Gastrocnemius medialis (tissue), 4 donors: ENCODE measurements at regions not wholly inside any gene's neighbourhood (a gene's known extent, or its start where the extent isn't known, plus 50 kb on each side); places are given as distances from the start of the nearest gene placed in this dataset.

ENCODE experiments used
- ATAC-seq, 2 donors: fragments of 150-250 bp; one replicate each; pipeline ENCODE4 v1.9.1; 2016
- DNase-seq, 2 donors: peaks; one replicate each; pipeline ENCODE4 v3.0.0-alpha.2; 2019
- H3K27ac ChIP-seq, 4 donors: fragments of 200-600 bp; sonication (generic); 1 replicate in 1 of 4; 2 replicates in 3 of 4; pipeline ENCODE4 v1.5.1; 2016 to 2018; ENCODE audit warnings: mild to moderate bottlenecking in 2 of 4, moderate library complexity in 1 of 4
- H3K27me3 ChIP-seq, 3 donors: fragments of 200-600 bp; sonication (generic) in 2 of 3; 1 replicate in 1 of 3; 2 replicates in 2 of 3; pipeline versions ENCODE4 v1.5.1 to v1.6.0; 2016 to 2019; ENCODE audit warnings: mild to moderate bottlenecking in 1 of 3, moderate library complexity in 1 of 3
- H3K36me3 ChIP-seq, 2 donors: fragments of 200-600 bp; sonication (generic) in 1 of 2; one replicate each; pipeline ENCODE4 v1.5.1; 2017 to 2018
- H3K4me1 ChIP-seq, 2 donors: fragments of 200-600 bp; sonication (generic) in 1 of 2; one replicate each; pipeline ENCODE4 v1.5.1; 2016 to 2017; ENCODE audit warnings: mild to moderate bottlenecking in 2 of 2
- H3K4me3 ChIP-seq, 4 donors: fragments of 200-600 bp; sonication (generic) in 3 of 4; 1 replicate in 1 of 4; 2 replicates in 3 of 4; pipeline ENCODE4 v1.5.1; 2016 to 2019; ENCODE audit warnings: mild to moderate bottlenecking in 2 of 4
- H3K9me3 ChIP-seq, 3 donors: fragments of 200-600 bp; sonication (generic) in 2 of 3; 1 replicate in 1 of 3; 2 replicates in 2 of 3; pipeline ENCODE4 v1.5.1; 2016 to 2019
- CTCF ChIP-seq, 5 experiments: fragments of 450-650 bp in 3 of 5; fragments of 200-600 bp in 2 of 5; sonication (generic) in 2 of 5; IDR thresholded peaks in 4 of 5; conservative IDR thresholded peaks in 1 of 5; 1 replicate in 4 of 5; 2 replicates in 1 of 5; pipeline ENCODE4 v1.5.1; 2016 to 2019; ENCODE audit warnings: antibody characterized with exemption in 5 of 5, mild to moderate bottlenecking in 3 of 5, moderate library complexity in 3 of 5
- POLR2A ChIP-seq, 2 donors: fragments of 450-650 bp; IDR thresholded peaks; one replicate each; pipeline ENCODE4 v1.6.1; 2017; ENCODE audit warnings: antibody characterized with exemption in 2 of 2, mild to moderate bottlenecking in 2 of 2, moderate library complexity in 2 of 2
- in situ Hi-C, 4 donors: fragments of 200-750 bp; cut with MboI; loops; one replicate each; pipeline versions ENCODE4 v1.15.0 to v1.8.0; 2017; ENCODE audit warnings: low sequenced_read_pairs in 4 of 4
- intact Hi-C: fragments of 100-400 bp; cut with DNase I; formaldehyde crosslinking; loops from one replicate; pipeline ENCODE4 v1.15.1; 2023; ENCODE audit warnings: low total_unique reads

GRCh38 chr18:76764291-76764901 is 58.0 kb upstream of the ZNF236 start:
- H3K4me1 ChIP-seq = no peaks in the 10 kb centered on the region
- H3K4me3 ChIP-seq = no peak overlapping the region
- H3K27ac ChIP-seq = no peak overlapping the region
- H3K27me3 ChIP-seq = peaks cover 8 to 14% (median 10%) of the 10 kb centered on the region in 3 donors
- TF ChIP-seq CTCF (IDR thresholded peaks at IDR 0.05 in 4 of 5, conservative IDR thresholded peaks at IDR 0.05 in 1 of 5) (no peak), POLR2A (IDR thresholded peaks at IDR 0.05) (no peak)
- intact Hi-C loops = no loop called here
- ATAC-seq (no peak), DNase-seq (no peak)
- in situ Hi-C loops = no loop called here
- H3K36me3 ChIP-seq = no peaks in the 10 kb centered on the region
- H3K9me3 ChIP-seq = no peaks in the 10 kb centered on the region

GRCh38 chr18:76759056-76759455 is 63.3 kb upstream of the ZNF236 start:
- no peak for TF ChIP-seq POLR2A (IDR thresholded peaks at IDR 0.05)
- no peak for TF ChIP-seq CTCF (IDR thresholded peaks at IDR 0.05 in 4 of 5, conservative IDR thresholded peaks at IDR 0.05 in 1 of 5)
- Histone ChIP-seq H3K4me3 (no peak overlapping the region), H3K4me1 (no peaks in the 10 kb centered on the region), H3K27me3 (no peaks in the 10 kb centered on the region), H3K36me3 (no peaks in the 10 kb centered on the region), H3K9me3 (no peaks in the 10 kb centered on the region), H3K27ac (no peak overlapping the region)
- ATAC-seq = no peak
- intact Hi-C loops (no loop called here), in situ Hi-C loops (no loop called here)
- DNase-seq = no peak

GRCh38 chr18:76757925-76758324 is 64.4 kb upstream of the ZNF236 start:
- no peak for TF ChIP-seq POLR2A (IDR thresholded peaks at IDR 0.05)
- no peak for TF ChIP-seq CTCF (IDR thresholded peaks at IDR 0.05 in 4 of 5, conservative IDR thresholded peaks at IDR 0.05 in 1 of 5)
- intact Hi-C loops = no loop called here
- Histone ChIP-seq H3K4me3 (no peak overlapping the region), H3K27me3 (no peaks in the 10 kb centered on the region), H3K36me3 (no peaks in the 10 kb centered on the region), H3K9me3 (no peaks in the 10 kb centered on the region), H3K27ac (no peak overlapping the region), H3K4me1 (no peaks in the 10 kb centered on the region)
- in situ Hi-C loops = no loop called here
- DNase-seq (no peak), ATAC-seq (no peak)

- no peaks in the 10 kb centered on the region for H3K4me1 ChIP-seq
- no peaks in the 10 kb centered on the region for H3K9me3 ChIP-seq
- intact Hi-C loops (no loop called here), in situ Hi-C loops (no loop called here)
- H3K4me3 ChIP-seq = no peak overlapping the region
- ATAC-seq (no peak), DNase-seq (no peak)
- H3K27ac ChIP-seq = no peak overlapping the region
- no peaks in the 10 kb centered on the region for H3K27me3 ChIP-seq
- H3K36me3 ChIP-seq = no peaks in the 10 kb centered on the region
- TF ChIP-seq POLR2A (IDR thresholded peaks at IDR 0.05) (no peak), CTCF (IDR thresholded peaks at IDR 0.05 in 4 of 5, conservative IDR thresholded peaks at IDR 0.05 in 1 of 5) (no peak)
Observed at GRCh38 chr18:76757335-76757734, 65.0 kb upstream of the ZNF236 start.
